ENCODE measurements at regions not wholly inside any gene's neighbourhood (a gene's known extent, or its start where the extent isn't known, plus 50 kb on each side); places are given as distances from the start of the nearest gene placed in this dataset.

- peaks cover 0 to 3% of the 10 kb centered on the region in 2 donors for H3K9me3 ChIP-seq
- H3K27ac ChIP-seq: no peak overlapping the region
- intact Hi-C loops (cut with DNase I): no loop called here
- TF ChIP-seq EP300 (IDR thresholded peaks at IDR 0.05): no peak
- TF ChIP-seq, protein P1, sequence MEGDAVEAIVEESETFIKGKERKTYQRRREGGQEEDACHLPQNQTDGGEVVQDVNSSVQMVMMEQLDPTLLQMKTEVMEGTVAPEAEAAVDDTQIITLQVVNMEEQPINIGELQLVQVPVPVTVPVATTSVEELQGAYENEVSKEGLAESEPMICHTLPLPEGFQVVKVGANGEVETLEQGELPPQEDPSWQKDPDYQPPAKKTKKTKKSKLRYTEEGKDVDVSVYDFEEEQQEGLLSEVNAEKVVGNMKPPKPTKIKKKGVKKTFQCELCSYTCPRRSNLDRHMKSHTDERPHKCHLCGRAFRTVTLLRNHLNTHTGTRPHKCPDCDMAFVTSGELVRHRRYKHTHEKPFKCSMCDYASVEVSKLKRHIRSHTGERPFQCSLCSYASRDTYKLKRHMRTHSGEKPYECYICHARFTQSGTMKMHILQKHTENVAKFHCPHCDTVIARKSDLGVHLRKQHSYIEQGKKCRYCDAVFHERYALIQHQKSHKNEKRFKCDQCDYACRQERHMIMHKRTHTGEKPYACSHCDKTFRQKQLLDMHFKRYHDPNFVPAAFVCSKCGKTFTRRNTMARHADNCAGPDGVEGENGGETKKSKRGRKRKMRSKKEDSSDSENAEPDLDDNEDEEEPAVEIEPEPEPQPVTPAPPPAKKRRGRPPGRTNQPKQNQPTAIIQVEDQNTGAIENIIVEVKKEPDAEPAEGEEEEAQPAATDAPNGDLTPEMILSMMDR (IDR thresholded peaks at IDR 0.05): no peak
- no peak for TF ChIP-seq POLR2A (IDR thresholded peaks at IDR 0.05)
- no peaks in the 10 kb centered on the region for H3K36me3 ChIP-seq
- H3K4me3 ChIP-seq: no peak overlapping the region
- DNase-seq: no peak
- H3K4me1 ChIP-seq (ENCODE audit: insufficient read depth): no peaks in the 10 kb centered on the region
- no peaks in the 10 kb centered on the region for H3K27me3 ChIP-seq
- WGBS, 3 donors: 82 to 85% (median 84%) methylated on average over 4 of the region's 4 CpGs
Measured at GRCh38 chr4:19831644-19832285, 419.9 kb upstream of the SLIT2 start.

- 88 to 96% (median 92%) methylated on average over 4 of the region's 4 CpGs for WGBS, 3 donors
- Histone ChIP-seq H3K27me3 (no peaks in the 10 kb centered on the region), H3K27ac (no peak overlapping the region), H3K4me1 (ENCODE audit: insufficient read depth) (no peaks in the 10 kb centered on the region), H3K9me3 (no peaks in the 10 kb centered on the region), H3K4me3 (no peak overlapping the region), H3K36me3 (no peaks in the 10 kb centered on the region)
- TF ChIP-seq EP300 (IDR thresholded peaks at IDR 0.05) (no peak), POLR2A (IDR thresholded peaks at IDR 0.05) (no peak)
- TF ChIP-seq, protein P1 (IDR thresholded peaks at IDR 0.05): no peak
- DNase-seq: no peak
- intact Hi-C loops (cut with DNase I): no loop called here
Measured at GRCh38 chr4:19829101-19829500, 422.6 kb upstream of the SLIT2 start.

GRCh38 chr4:19823781-19824180, 427.9 kb upstream of the SLIT2 start:
- no peaks in the 10 kb centered on the region for H3K36me3 ChIP-seq
- no peak overlapping the region for H3K4me3 ChIP-seq
- TF ChIP-seq EP300 (IDR thresholded peaks at IDR 0.05) (no peak), POLR2A (IDR thresholded peaks at IDR 0.05) (no peak)
- TF ChIP-seq, protein P1 (IDR thresholded peaks at IDR 0.05): no peak
- no peak for DNase-seq
- H3K27me3 ChIP-seq: no peaks in the 10 kb centered on the region
- H3K27ac ChIP-seq: no peak overlapping the region
- intact Hi-C loops (cut with DNase I): no loop called here
- no peaks in the 10 kb centered on the region for H3K4me1 ChIP-seq (ENCODE audit: insufficient read depth)
- 22 to 31% (median 27%) methylated on average over 3 of the region's 3 CpGs for WGBS, 3 donors
- no peaks in the 10 kb centered on the region for H3K9me3 ChIP-seq

GRCh38 chr4:19819737-19820136, 432.0 kb upstream of the SLIT2 start:
- 63 to 85% (median 82%) methylated on average over 1 of the region's 1 CpG for WGBS, 3 donors
- no peak overlapping the region for H3K27ac ChIP-seq
- no peaks in the 10 kb centered on the region for H3K27me3 ChIP-seq
- TF ChIP-seq, protein P1 (IDR thresholded peaks at IDR 0.05): no peak
- TF ChIP-seq EP300 (IDR thresholded peaks at IDR 0.05) (no peak), POLR2A (IDR thresholded peaks at IDR 0.05) (no peak)
- no peaks in the 10 kb centered on the region for H3K4me1 ChIP-seq (ENCODE audit: insufficient read depth)
- no peaks in the 10 kb centered on the region for H3K36me3 ChIP-seq
- intact Hi-C loops (cut with DNase I): no loop called here
- no peak overlapping the region for H3K4me3 ChIP-seq
- DNase-seq: no peak
- no peaks in the 10 kb centered on the region for H3K9me3 ChIP-seq
